Bronchial epithelial cell (primary cell): ENCODE measurements at regions not wholly inside any gene's neighbourhood (a gene's known extent, or its start where the extent isn't known, plus 50 kb on each side); places are given as distances from the start of the nearest gene placed in this dataset.

ENCODE experiments used
- DNase-seq: peaks from one replicate; pipeline ENCODE4 v3.0.0-alpha.2; 2010; ENCODE audit warnings: low read depth
- FAIRE-seq: peaks from 2 replicates; lab custom pipeline; 2011; peaks lifted over from hg19 to GRCh38; lab: Jason Lieb, UNC
- H3K27me3 ChIP-seq: 2 replicates; pipeline ENCODE4 v1.5.1; 2011; ENCODE audit warnings: low read length; ENCODE audit not compliant: control insufficient read depth, insufficient read depth
- H3K36me3 ChIP-seq: 2 replicates; pipeline ENCODE4 v1.5.1; 2011; ENCODE audit warnings: low read length; ENCODE audit not compliant: control insufficient read depth, insufficient read depth
- H3K4me3 ChIP-seq: 2 replicates; pipeline ENCODE4 v1.5.1; 2011; ENCODE audit warnings: mild to moderate bottlenecking, low read depth, low read length, control low read depth
- CTCF ChIP-seq: IDR thresholded peaks from 2 replicates; pipeline ENCODE4 v1.5.1; 2011; ENCODE audit warnings: mild to moderate bottlenecking, moderate library complexity, low read length, control low read depth, inconsistent platforms; ENCODE audit not compliant: insufficient read depth, severe bottlenecking

GRCh38 chr2:126378176-126378575 is 277.8 kb upstream of the GYPC start:
- DNase-seq, result no peak
- Histone ChIP-seq H3K27me3 (no peaks in the 10 kb centered on the region), H3K36me3 (no peaks in the 10 kb centered on the region), H3K4me3 (no peak overlapping the region)
- TF ChIP-seq CTCF, result no peak
- no peak for FAIRE-seq

GRCh38 chr2:126381091-126381490 is 274.9 kb upstream of the GYPC start:
- no peak for DNase-seq
- TF ChIP-seq CTCF, result no peak
- H3K27me3 ChIP-seq, result no peaks in the 10 kb centered on the region
- H3K4me3 ChIP-seq, result no peak overlapping the region
- H3K36me3 ChIP-seq, result no peaks in the 10 kb centered on the region
- FAIRE-seq, result no peak

GRCh38 chr2:126382998-126383397 is 273.0 kb upstream of the GYPC start:
- no peak for TF ChIP-seq CTCF
- FAIRE-seq, result no peak
- no peaks in the 10 kb centered on the region for H3K36me3 ChIP-seq
- no peak for DNase-seq
- no peaks in the 10 kb centered on the region for H3K27me3 ChIP-seq
- no peak overlapping the region for H3K4me3 ChIP-seq

- no peak for DNase-seq
- H3K27me3 ChIP-seq, result no peaks in the 10 kb centered on the region
- H3K4me3 ChIP-seq, result no peak overlapping the region
- FAIRE-seq, result no peak
- TF ChIP-seq CTCF, result no peak
- no peaks in the 10 kb centered on the region for H3K36me3 ChIP-seq
Measured at GRCh38 chr2:126383800-126384199, 272.2 kb upstream of the GYPC start.

- no peak overlapping the region for H3K4me3 ChIP-seq
- no peaks in the 10 kb centered on the region for H3K27me3 ChIP-seq
- no peak for TF ChIP-seq CTCF
- no peak for FAIRE-seq
- H3K36me3 ChIP-seq, result no peaks in the 10 kb centered on the region
- no peak for DNase-seq
Measured at GRCh38 chr2:126385441-126385840, 270.5 kb upstream of the GYPC start.

GRCh38 chr2:126385983-126386382 is 270.0 kb upstream of the GYPC start:
- no peaks in the 10 kb centered on the region for H3K36me3 ChIP-seq
- H3K4me3 ChIP-seq, result no peak overlapping the region
- no peak for FAIRE-seq
- no peak for TF ChIP-seq CTCF
- no peak for DNase-seq
- no peaks in the 10 kb centered on the region for H3K27me3 ChIP-seq
